SH-SY5Y (cell line): ENCODE measurements at regions not wholly inside any gene's neighbourhood (a gene's known extent, or its start where the extent isn't known, plus 50 kb on each side); places are given as distances from the start of the nearest gene placed in this dataset.

Experiments used
- GATA2 ChIP-seq: IDR thresholded peaks from 2 replicates; pipeline ENCODE4 v1.6.1; 2011; ENCODE audit warnings: mild to moderate bottlenecking, low read depth, low read length
- GATA3 ChIP-seq: IDR thresholded peaks from 2 replicates; pipeline ENCODE4 v1.6.1; 2011; ENCODE audit warnings: low read depth, mild to moderate bottlenecking, low read length, moderate library complexity

DNA sequence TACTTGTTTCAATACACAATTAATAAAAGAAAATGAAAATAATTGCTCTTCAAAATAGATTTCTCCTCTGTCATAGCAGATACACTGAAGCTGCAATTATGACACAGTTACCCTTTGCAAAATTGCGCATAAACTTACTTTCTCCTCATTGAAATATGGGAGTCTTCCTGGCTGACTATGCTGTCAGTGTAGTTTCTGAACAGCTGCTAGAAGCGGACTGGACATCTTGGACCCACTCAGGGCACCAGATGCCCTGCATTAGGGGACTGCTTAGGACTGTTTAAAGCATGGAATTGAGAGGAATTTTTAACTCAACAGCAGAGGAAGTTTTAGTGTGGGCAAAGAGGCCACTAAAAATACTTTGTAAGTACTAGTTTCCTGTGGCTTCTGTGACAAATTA lies 454.9 kb downstream of the ATP23 start:
- TF ChIP-seq GATA2 (no peak), GATA3 (no peak)
